SU-DHL-6 (cell line): ENCODE measurements at regions not wholly inside any gene's neighbourhood (a gene's known extent, or its start where the extent isn't known, plus 50 kb on each side); places are given as distances from the start of the nearest gene placed in this dataset.

Source experiments
- H2AFZ ChIP-seq: fragments of 200-600 bp; sonication (generic); 2 replicates; pipeline ENCODE4 v1.6.1; 2014; ENCODE audit warnings: low read depth, mild to moderate bottlenecking, moderate library complexity, mixed read lengths, antibody characterized with exemption, low read length; ENCODE audit not compliant: severe bottlenecking
- H3F3A ChIP-seq: fragments of 200-600 bp; shearing (Covaris generic); 2 replicates; pipeline ENCODE4 v1.6.0; 2016; ENCODE audit warnings: antibody characterized with exemption, mild to moderate bottlenecking; ENCODE audit not compliant: insufficient read depth
- H3K27ac ChIP-seq: fragments of 200-600 bp; sonication (generic); 2 replicates; pipeline ENCODE4 v1.5.1; 2016; ENCODE audit warnings: low read depth, mild to moderate bottlenecking, low read length, moderate library complexity, mixed read lengths
- H3K27me3 ChIP-seq: fragments of 200-600 bp; sonication (generic), shearing (Covaris generic); 2 replicates; pipeline ENCODE4 v1.6.0; 2014; ENCODE audit warnings: mild to moderate bottlenecking, low read length
- H3K36me3 ChIP-seq: fragments of 200-600 bp; sonication (generic); 2 replicates; pipeline ENCODE4 v1.6.1; 2014; ENCODE audit warnings: mild to moderate bottlenecking, low read length, mixed read lengths
- H3K4me2 ChIP-seq: fragments of 300-600, 200-600 bp; shearing (Covaris generic), sonication (generic); 2 replicates; pipeline ENCODE4 v1.6.0; 2014; ENCODE audit warnings: low read length, low read depth, mild to moderate bottlenecking; ENCODE audit not compliant: poor library complexity, severe bottlenecking
- H3K4me3 ChIP-seq: fragments of 200-600 bp; sonication (generic); 2 replicates; pipeline ENCODE4 v1.5.1; 2014; ENCODE audit warnings: antibody characterized with exemption, low read length, mild to moderate bottlenecking, mixed read lengths; ENCODE audit not compliant: insufficient read depth, poor library complexity, severe bottlenecking
- H3K79me2 ChIP-seq: fragments of 200-600 bp; sonication (generic); 2 replicates; pipeline ENCODE4 v1.6.1; 2014; ENCODE audit warnings: mild to moderate bottlenecking, low read length, moderate library complexity; ENCODE audit not compliant: insufficient read depth
- H3K9ac ChIP-seq: fragments of 200-600 bp; sonication (generic); 2 replicates; pipeline ENCODE4 v1.7.0; 2014; ENCODE audit warnings: mild to moderate bottlenecking, low read length
- H3K9me2 ChIP-seq: fragments of 200-600 bp; sonication (generic); replicated peaks from 2 replicates; pipeline ENCODE4 v1.6.1; 2014; ENCODE audit warnings: low read length; ENCODE audit not compliant: insufficient read depth
- H3K9me3 ChIP-seq: fragments of 200-600 bp; sonication (generic); 2 replicates; pipeline ENCODE4 v1.6.1; 2014; ENCODE audit warnings: low read length, mixed read lengths; ENCODE audit not compliant: insufficient read depth
- H4K20me1 ChIP-seq: fragments of 200-600 bp; sonication (generic); 2 replicates; pipeline ENCODE4 v1.6.1; 2014; ENCODE audit warnings: low read depth, mild to moderate bottlenecking, antibody characterized with exemption, low read length, moderate library complexity, mixed read lengths
- CTCF ChIP-seq: fragments of 200-600 bp; sonication (generic); IDR thresholded peaks from one replicate; pipeline ENCODE4 v1.5.1; 2017; ENCODE audit warnings: antibody characterized with exemption, mild to moderate bottlenecking, low read length, moderate library complexity; ENCODE audit not compliant: insufficient read depth, poor library complexity, severe bottlenecking
- EZH2phosphoT487 ChIP-seq: fragments of 200-600 bp; sonication (generic), shearing (Covaris generic); conservative IDR thresholded peaks from 2 replicates; pipeline ENCODE4 v1.6.1; 2018; ENCODE audit warnings: mild to moderate bottlenecking, antibody characterized with exemption, low read length, moderate library complexity, mixed read lengths

- Histone ChIP-seq H3K27ac (no peak overlapping the region), H4K20me1 (no peaks in the 10 kb centered on the region), H3K36me3 (no peaks in the 10 kb centered on the region), H3K9me3 (no peaks in the 10 kb centered on the region), H3K27me3 (no peaks in the 10 kb centered on the region), H3K9me2 (no peaks in the 10 kb centered on the region), H3F3A (no peaks in the 10 kb centered on the region), H3K9ac (no peak overlapping the region), H3K4me2 (no peak overlapping the region), H3K4me3 (no peak overlapping the region), H3K79me2 (no peaks in the 10 kb centered on the region), H2AFZ (no peak overlapping the region)
- TF ChIP-seq EZH2phosphoT487: no peak
- no peak for TF ChIP-seq CTCF
These were observed 268.5 kb downstream of the DNAJB9 start for GRCh38 chr7:108838198-108838597.

GRCh38 chr7:108839076-108839475, 269.4 kb downstream of the DNAJB9 start:
- H3K9me2 ChIP-seq: no peaks in the 10 kb centered on the region
- no peaks in the 10 kb centered on the region for H3K27me3 ChIP-seq
- no peaks in the 10 kb centered on the region for H3K9me3 ChIP-seq
- no peak overlapping the region for H2AFZ ChIP-seq
- H3K36me3 ChIP-seq: no peaks in the 10 kb centered on the region
- no peak overlapping the region for H3K9ac ChIP-seq
- no peak overlapping the region for H3K4me2 ChIP-seq
- H3K4me3 ChIP-seq: no peak overlapping the region
- H3F3A ChIP-seq: no peaks in the 10 kb centered on the region
- H3K27ac ChIP-seq: no peak overlapping the region
- no peaks in the 10 kb centered on the region for H4K20me1 ChIP-seq
- no peak for TF ChIP-seq EZH2phosphoT487
- H3K79me2 ChIP-seq: no peaks in the 10 kb centered on the region

- Histone ChIP-seq H3K9me3 (no peaks in the 10 kb centered on the region), H3K4me2 (no peak overlapping the region), H2AFZ (no peak overlapping the region), H3K9ac (no peak overlapping the region), H3K36me3 (no peaks in the 10 kb centered on the region), H3K4me3 (no peak overlapping the region), H3K9me2 (no peaks in the 10 kb centered on the region), H3F3A (no peaks in the 10 kb centered on the region), H3K79me2 (no peaks in the 10 kb centered on the region), H3K27ac (no peak overlapping the region), H3K27me3 (no peaks in the 10 kb centered on the region), H4K20me1 (no peaks in the 10 kb centered on the region)
- TF ChIP-seq EZH2phosphoT487: no peak
- no peak for TF ChIP-seq CTCF
These were observed 276.3 kb downstream of the DNAJB9 start for GRCh38 chr7:108845951-108846350.

GRCh38 chr7:108846471-108846870, 276.8 kb downstream of the DNAJB9 start:
- Histone ChIP-seq H3K9ac (no peak overlapping the region), H3K27ac (no peak overlapping the region), H2AFZ (no peak overlapping the region), H3K4me3 (no peak overlapping the region), H3K79me2 (no peaks in the 10 kb centered on the region), H3K27me3 (no peaks in the 10 kb centered on the region), H3K36me3 (no peaks in the 10 kb centered on the region), H3K9me2 (no peaks in the 10 kb centered on the region), H3F3A (no peaks in the 10 kb centered on the region), H3K4me2 (no peak overlapping the region), H4K20me1 (no peaks in the 10 kb centered on the region), H3K9me3 (no peaks in the 10 kb centered on the region)
- TF ChIP-seq EZH2phosphoT487: no peak
- no peak for TF ChIP-seq CTCF
